Retina (tissue), 1 donor: ENCODE measurements at regions not wholly inside any gene's neighbourhood (a gene's known extent, or its start where the extent isn't known, plus 50 kb on each side); places are given as distances from the start of the nearest gene placed in this dataset.

Experiments
- DNase-seq: peaks from one replicate; pipeline ENCODE4 v3.0.0-alpha.2; 2016

- DNase-seq: no peak
Observed at GRCh38 chr2:150417278-150417677, 70.2 kb downstream of the RND3 start.

- DNase-seq: no peak
Observed at GRCh38 chr2:150415022-150415421, 72.4 kb downstream of the RND3 start.

GRCh38 chr2:150413910-150414309 is 73.6 kb downstream of the RND3 start:
- no peak for DNase-seq

- no peak for DNase-seq
Observed at GRCh38 chr2:150413366-150413765, 74.1 kb downstream of the RND3 start.

- DNase-seq: peak; percentile 22
Observed at GRCh38 chr2:150410809-150411208, 76.7 kb downstream of the RND3 start.

- DNase-seq: no peak
Observed at GRCh38 chr2:150409196-150409595, 78.3 kb downstream of the RND3 start.

GRCh38 chr2:150404147-150404546 is 83.3 kb downstream of the RND3 start:
- DNase-seq: no peak

GRCh38 chr2:150403457-150403856 is 84.0 kb downstream of the RND3 start:
- DNase-seq: no peak

- no peak for DNase-seq
Observed at GRCh38 chr2:150402953-150403352, 84.5 kb downstream of the RND3 start.

GRCh38 chr2:150400849-150401248 is 86.6 kb downstream of the RND3 start:
- DNase-seq: no peak

GRCh38 chr2:150392614-150393013 is 94.9 kb downstream of the RND3 start:
- DNase-seq: no peak

GRCh38 chr2:150391779-150392178 is 95.7 kb downstream of the RND3 start:
- no peak for DNase-seq

GRCh38 chr2:150389447-150389846 is 98.0 kb downstream of the RND3 start:
- DNase-seq: no peak

GRCh38 chr2:150388289-150388625 is 99.2 kb downstream of the RND3 start:
- DNase-seq: no peak

GRCh38 chr2:150387586-150388288 is 99.7 kb downstream of the RND3 start:
- no peak for DNase-seq

- DNase-seq: no peak
Observed at GRCh38 chr2:150385211-150385610, 102.3 kb downstream of the RND3 start.

GRCh38 chr2:150383587-150383986 is 103.9 kb downstream of the RND3 start:
- DNase-seq: no peak

- no peak for DNase-seq
Observed at GRCh38 chr2:150379166-150379565, 108.3 kb downstream of the RND3 start.

GRCh38 chr2:150378686-150379085 is 108.8 kb downstream of the RND3 start:
- no peak for DNase-seq

- DNase-seq: no peak
Observed at GRCh38 chr2:150376553-150377335, 110.7 kb downstream of the RND3 start.

GRCh38 chr2:150375333-150375732 is 112.1 kb downstream of the RND3 start:
- DNase-seq: no peak

GRCh38 chr2:150374492-150374891 is 113.0 kb downstream of the RND3 start:
- DNase-seq: peak; percentile 34

GRCh38 chr2:150373374-150373773 is 114.1 kb downstream of the RND3 start:
- no peak for DNase-seq

- no peak for DNase-seq
Observed at GRCh38 chr2:150371044-150371818, 116.2 kb downstream of the RND3 start.
